Mesenchymal stem cell (in vitro differentiated cells and primary cell): ENCODE measurements at regions not wholly inside any gene's neighbourhood (a gene's known extent, or its start where the extent isn't known, plus 50 kb on each side); places are given as distances from the start of the nearest gene placed in this dataset.

Experiments used
- DNase-seq: peaks from one replicate; pipeline ENCODE4 v3.0.0-alpha.2; 2013
- H2AFZ ChIP-seq: one replicate; pipeline ENCODE4 v1.6.1; 2013; ENCODE audit warnings: low read depth, mild to moderate bottlenecking, control low read depth, inconsistent platforms, low read length, moderate library complexity
- H2AK5ac ChIP-seq: 2 replicates; pipeline ENCODE4 v1.6.1; 2013; ENCODE audit warnings: low read length, moderate library complexity, mild to moderate bottlenecking, inconsistent platforms; ENCODE audit not compliant: severe bottlenecking
- H2BK120ac ChIP-seq: one replicate; pipeline ENCODE4 v1.6.1; 2013; ENCODE audit warnings: low read depth, mild to moderate bottlenecking, inconsistent platforms, low read length, moderate library complexity
- H2BK12ac ChIP-seq, 2 experiments: one replicate each; pipeline ENCODE4 v1.6.1; 2013; ENCODE audit warnings: inconsistent platforms in 2 of 2, low read length in 2 of 2, mild to moderate bottlenecking in 2 of 2, moderate library complexity in 2 of 2, control low read depth in 1 of 2
- H2BK15ac ChIP-seq: one replicate; pipeline ENCODE4 v1.6.1; 2013; ENCODE audit warnings: mild to moderate bottlenecking, low read depth, inconsistent platforms; ENCODE audit not compliant: poor library complexity, severe bottlenecking
- H2BK5ac ChIP-seq: 2 replicates; pipeline ENCODE4 v1.6.1; 2013; ENCODE audit warnings: low read depth, mild to moderate bottlenecking, low read length, control low read depth, inconsistent platforms; ENCODE audit not compliant: poor library complexity, severe bottlenecking
- H3K14ac ChIP-seq, 2 experiments: one replicate each; pipeline ENCODE4 v1.6.1; 2013; ENCODE audit warnings: inconsistent platforms in 2 of 2, low read length in 2 of 2, control low read depth in 1 of 2, mild to moderate bottlenecking in 1 of 2, moderate library complexity in 1 of 2
- H3K18ac ChIP-seq, 2 experiments: one replicate each; pipeline ENCODE4 v1.6.1; 2013; ENCODE audit warnings: inconsistent platforms in 2 of 2, low read length in 2 of 2, control low read depth in 1 of 2, low read depth in 1 of 2, mild to moderate bottlenecking in 1 of 2
- H3K23ac ChIP-seq, 2 experiments: one replicate each; pipeline ENCODE4 v1.6.1; 2013; ENCODE audit warnings: inconsistent platforms in 2 of 2, low read length in 2 of 2, mild to moderate bottlenecking in 2 of 2, moderate library complexity in 2 of 2, control low read depth in 1 of 2
- H3K27ac ChIP-seq: 2 replicates; pipeline ENCODE4 v1.5.1; 2013; ENCODE audit warnings: mild to moderate bottlenecking, moderate library complexity, low read length, control low read depth, inconsistent platforms; ENCODE audit not compliant: poor library complexity, severe bottlenecking
- H3K27me3 ChIP-seq, 2 experiments: 2 replicates each; pipeline versions ENCODE4 v1.6.1 to v1.7.0; 2013; ENCODE audit warnings: low read length in 2 of 2, mild to moderate bottlenecking in 2 of 2, moderate library complexity in 2 of 2, control low read depth in 1 of 2, inconsistent platforms in 1 of 2; ENCODE audit not compliant: control insufficient read depth in 1 of 2, insufficient read depth in 1 of 2
- H3K36me3 ChIP-seq, 2 experiments: 2 replicates each; pipeline versions ENCODE4 v1.6.1 to v1.7.0; 2013; ENCODE audit warnings: low read length in 2 of 2, control low read depth in 1 of 2, inconsistent platforms in 1 of 2, low read depth in 1 of 2, mild to moderate bottlenecking in 1 of 2; ENCODE audit not compliant: insufficient read depth in 2 of 2, control insufficient read depth in 1 of 2
- H3K4ac ChIP-seq, 2 experiments: one replicate each; pipeline ENCODE4 v1.6.1; 2013; ENCODE audit warnings: inconsistent platforms in 2 of 2, low read length in 2 of 2, mild to moderate bottlenecking in 2 of 2, moderate library complexity in 2 of 2, control low read depth in 1 of 2, low read depth in 1 of 2
- H3K4me1 ChIP-seq: 2 replicates; pipeline ENCODE4 v1.6.1; 2013; ENCODE audit warnings: low read depth, low read length, control low read depth; ENCODE audit not compliant: control insufficient read depth, insufficient read depth
- H3K4me2 ChIP-seq: 2 replicates; pipeline ENCODE4 v1.6.1; 2013; ENCODE audit warnings: low read length, mild to moderate bottlenecking, inconsistent platforms; ENCODE audit not compliant: poor library complexity, severe bottlenecking
- H3K4me3 ChIP-seq, 2 experiments: 2 replicates each; pipeline versions ENCODE4 v1.5.1 to v1.7.0; 2013; ENCODE audit warnings: low read length in 2 of 2, mild to moderate bottlenecking in 2 of 2, control low read depth in 1 of 2, low read depth in 1 of 2; ENCODE audit not compliant: insufficient read depth in 1 of 2
- H3K79me1 ChIP-seq: replicated peaks from 2 replicates; pipeline ENCODE4 v1.6.1; 2013; ENCODE audit warnings: mild to moderate bottlenecking, control low read depth, low read length, inconsistent platforms; ENCODE audit not compliant: poor library complexity, severe bottlenecking
- H3K9ac ChIP-seq: 2 replicates; pipeline ENCODE4 v1.7.0; 2013; ENCODE audit warnings: mild to moderate bottlenecking, low read length, moderate library complexity
- H3K9me3 ChIP-seq: 2 replicates; pipeline ENCODE4 v1.7.0; 2013; ENCODE audit warnings: mild to moderate bottlenecking, low read length; ENCODE audit not compliant: control insufficient read depth
- H4K8ac ChIP-seq: one replicate; pipeline ENCODE4 v1.6.1; 2013; ENCODE audit warnings: inconsistent platforms, mild to moderate bottlenecking, low read length, moderate library complexity
- H4K91ac ChIP-seq: one replicate; pipeline ENCODE4 v1.6.1; 2013; ENCODE audit warnings: mild to moderate bottlenecking, low read length, inconsistent platforms
- WGBS: methylation state at CpG from one replicate; pipeline ENCODE4 v1.1.7; 2013; ENCODE audit warnings: mixed read lengths; 5-methylcytosine and 5-hydroxymethylcytosine counted together

DNA sequence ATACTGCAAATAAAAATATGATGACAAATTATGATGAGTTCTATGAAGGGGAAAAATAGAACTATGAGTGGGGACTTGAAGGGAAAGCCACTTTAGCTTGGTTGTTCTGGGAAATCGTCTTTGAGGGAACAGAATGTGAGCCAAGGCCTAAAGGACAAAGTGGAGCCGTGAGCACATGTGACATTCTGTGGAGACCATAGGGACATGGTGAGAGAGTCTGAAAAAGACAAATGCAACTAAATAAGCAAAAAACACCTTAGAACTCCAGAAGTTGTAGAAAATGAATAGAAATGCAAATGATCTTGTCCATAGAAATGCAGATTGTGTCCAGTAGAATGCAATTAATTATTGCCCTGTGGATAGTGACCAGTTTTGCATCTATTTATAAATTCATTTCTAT is 86.8 kb upstream of the ANKRD10 start:
- Histone ChIP-seq H3K79me1 (no peaks in the 10 kb centered on the region), H3K14ac (no peak overlapping the region), H3K9ac (no peak overlapping the region), H2AFZ (no peak overlapping the region), H4K91ac (no peak overlapping the region), H2BK120ac (no peak overlapping the region), H2BK5ac (no peak overlapping the region), H2BK12ac (no peak overlapping the region), H3K4ac (no peak overlapping the region), H3K27me3 (no peaks in the 10 kb centered on the region), H3K36me3 (no peaks in the 10 kb centered on the region), H3K4me1 (peaks cover 12% of the 10 kb centered on the region), H3K27ac (no peak overlapping the region), H4K8ac (no peak overlapping the region), H3K9me3 (no peaks in the 10 kb centered on the region), H3K4me3 (no peak overlapping the region), H2BK15ac (no peak overlapping the region), H3K23ac (no peak overlapping the region), H2AK5ac (no peak overlapping the region), H3K18ac (no peak overlapping the region), H3K4me2 (no peak overlapping the region)
- WGBS: 89% methylated on average over 2 of the region's 2 CpGs
- no peak for DNase-seq

DNA sequence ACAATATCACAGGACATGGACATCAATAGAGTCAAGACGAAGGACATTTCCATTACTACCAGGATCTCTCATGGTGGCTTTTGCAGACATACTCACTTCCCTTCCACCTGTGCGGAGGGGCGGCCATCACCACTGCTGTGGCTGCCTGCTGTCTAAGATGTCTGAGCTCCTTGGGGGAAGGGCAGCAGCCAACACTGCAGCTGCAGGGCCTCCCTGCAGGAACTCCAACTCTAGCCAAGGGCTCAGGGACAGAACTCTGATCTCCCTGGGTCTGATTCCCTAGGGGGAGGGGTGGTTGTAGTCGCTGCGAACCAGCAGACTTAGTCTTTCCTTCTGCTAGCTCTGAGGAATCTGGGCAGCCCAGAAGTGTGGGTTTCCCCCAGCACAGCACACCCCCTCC is 78.9 kb upstream of the ANKRD10 start:
- WGBS: 70% methylated on average over 5 of the region's 5 CpGs
- no peak overlapping the region for H3K4ac ChIP-seq

DNA sequence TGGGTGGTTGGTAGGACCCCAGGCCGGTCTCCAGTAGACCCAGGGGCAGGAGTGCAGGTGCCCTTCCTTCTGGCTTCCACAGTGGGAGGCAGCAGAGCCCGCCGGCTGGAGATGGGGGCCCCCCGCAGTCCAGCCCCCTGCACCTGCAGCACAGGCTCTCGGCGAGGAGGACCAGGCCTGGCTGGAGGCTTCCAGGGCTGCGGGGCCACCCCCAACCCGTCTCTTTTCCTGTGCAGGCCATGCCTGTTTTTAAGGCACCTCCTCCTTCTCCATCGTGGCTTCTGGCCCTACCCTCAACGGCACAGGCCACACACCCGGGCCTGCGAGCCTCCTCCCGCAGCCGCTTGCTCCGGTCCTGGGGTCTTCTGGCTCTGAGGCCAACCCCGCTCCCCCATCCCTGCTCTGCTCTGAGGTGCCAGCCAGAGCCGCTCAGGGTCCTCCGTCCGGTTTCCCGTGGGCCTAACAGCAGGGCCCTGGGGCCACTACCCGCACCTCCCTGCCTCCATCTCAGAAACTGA is 77.2 kb upstream of the ANKRD10 start:
- Histone ChIP-seq H3K4me3 (no peak overlapping the region), H2AFZ (no peak overlapping the region), H3K18ac (no peak overlapping the region), H2AK5ac (no peak overlapping the region), H2BK15ac (no peak overlapping the region), H4K91ac (no peak overlapping the region), H3K4me1 (peaks cover 7% of the 10 kb centered on the region), H3K27me3 (no peaks in the 10 kb centered on the region), H2BK120ac (no peak overlapping the region), H4K8ac (no peak overlapping the region), H3K9me3 (no peaks in the 10 kb centered on the region), H3K27ac (no peak overlapping the region), H3K79me1 (no peaks in the 10 kb centered on the region), H3K14ac (no peak overlapping the region), H2BK12ac (no peak overlapping the region), H3K23ac (no peak overlapping the region), H3K9ac (no peak overlapping the region), H3K4ac (no peak overlapping the region), H3K36me3 (no peaks in the 10 kb centered on the region), H2BK5ac (no peak overlapping the region), H3K4me2 (no peak overlapping the region)
- no peak for DNase-seq
- 93% methylated on average over 21 of the region's 21 CpGs for WGBS

More for the DNA sequence above, 78.9 kb upstream of the ANKRD10 start:
- Histone ChIP-seq H3K14ac (no peak overlapping the region), H3K23ac (no peak overlapping the region), H3K4me2 (no peak overlapping the region), H4K91ac (peak overlapping the region; percentile 68), H2BK120ac (no peak overlapping the region), H2AFZ (no peak overlapping the region), H3K4me3 (no peak overlapping the region), H2BK12ac (no peak overlapping the region), H3K9ac (no peak overlapping the region), H4K8ac (no peak overlapping the region), H3K36me3 (no peaks in the 10 kb centered on the region), H3K4me1 (peaks cover 7% of the 10 kb centered on the region), H3K27me3 (no peaks in the 10 kb centered on the region), H2BK15ac (no peak overlapping the region), H3K18ac (no peak overlapping the region), H3K9me3 (no peaks in the 10 kb centered on the region), H3K79me1 (no peaks in the 10 kb centered on the region), H2AK5ac (no peak overlapping the region), H2BK5ac (no peak overlapping the region), H3K27ac (no peak overlapping the region)
- no peak for DNase-seq

DNA sequence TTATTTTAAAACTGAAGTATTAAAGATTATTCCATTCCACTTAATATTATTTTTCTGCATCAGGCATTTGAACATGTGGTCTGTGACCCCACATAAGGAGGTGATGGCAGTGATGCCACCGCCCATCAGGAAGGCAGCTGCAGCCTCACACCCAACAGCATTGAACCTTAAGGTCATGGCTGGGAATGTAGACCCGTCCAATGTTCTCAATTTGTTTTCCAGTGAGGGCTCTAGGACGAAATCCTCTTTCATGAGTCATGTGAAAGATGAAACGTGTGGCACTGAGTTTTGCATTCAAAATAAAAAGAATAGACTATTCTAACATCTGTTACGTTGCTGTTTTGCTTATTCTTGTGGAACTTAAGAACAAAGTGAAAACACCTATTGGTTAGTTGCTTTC is 74.5 kb upstream of the ANKRD10 start:
- no peaks in the 10 kb centered on the region for H3K9me3 ChIP-seq
- H3K79me1 ChIP-seq: no peaks in the 10 kb centered on the region
- H3K4me3 ChIP-seq: no peak overlapping the region
- H2AK5ac ChIP-seq: no peak overlapping the region
- no peak overlapping the region for H2BK12ac ChIP-seq
- no peak overlapping the region for H4K91ac ChIP-seq
- H3K9ac ChIP-seq: no peak overlapping the region
- H2BK5ac ChIP-seq: no peak overlapping the region
- H3K4me1 ChIP-seq: peaks cover 7% of the 10 kb centered on the region
- no peak overlapping the region for H2BK15ac ChIP-seq
- H3K23ac ChIP-seq: no peak overlapping the region
- H2AFZ ChIP-seq: no peak overlapping the region
- no peak overlapping the region for H2BK120ac ChIP-seq
- no peak overlapping the region for H3K14ac ChIP-seq
- no peak overlapping the region for H4K8ac ChIP-seq
- no peak for DNase-seq
- no peaks in the 10 kb centered on the region for H3K27me3 ChIP-seq
- H3K18ac ChIP-seq: no peak overlapping the region
- H3K4ac ChIP-seq: no peak overlapping the region
- 62% methylated on average over 4 of the region's 5 CpGs for WGBS
- H3K36me3 ChIP-seq: no peaks in the 10 kb centered on the region
- no peak overlapping the region for H3K27ac ChIP-seq
- no peak overlapping the region for H3K4me2 ChIP-seq
